HCT116 (cell line): ENCODE measurements at regions not wholly inside any gene's neighbourhood (a gene's known extent, or its start where the extent isn't known, plus 50 kb on each side); places are given as distances from the start of the nearest gene placed in this dataset.

Experiments used
- CEBPB ChIP-seq: IDR thresholded peaks from 2 replicates; pipeline ENCODE4 v1.6.1; 2012; ENCODE audit warnings: low read depth
- EZH2 ChIP-seq: fragments of 200-600 bp; sonication (generic); IDR thresholded peaks from 2 replicates; pipeline ENCODE4 v1.6.1; 2017; ENCODE audit warnings: antibody characterized with exemption, mixed run types
- JUND ChIP-seq: IDR thresholded peaks from 2 replicates; pipeline ENCODE4 v1.6.1; 2012
- POLR2A ChIP-seq: IDR thresholded peaks from 2 replicates; pipeline ENCODE4 v1.7.0; 2011; ENCODE audit warnings: borderline replicate concordance; ENCODE audit not compliant: insufficient read depth, insufficient read length; ENCODE audit errors: extremely low read depth
- ZNF274 ChIP-seq: fragments of 200-500 bp; sonication (Bioruptor generic); IDR thresholded peaks from 2 replicates; pipeline ENCODE4 v1.6.1; 2014; ENCODE audit warnings: mild to moderate bottlenecking, low read depth, low read length, inconsistent platforms
- TF ChIP-seq, protein P1 (sequence below), 3 experiments: fragments of 200-600 bp in 1 of 3; sonication (generic) in 1 of 3; IDR thresholded peaks in 2 of 3; conservative IDR thresholded peaks in 1 of 3; 2 replicates each; pipeline ENCODE4 v1.5.1; 2012 to 2017; ENCODE audit warnings: low read depth in 2 of 3, low read length in 2 of 3, antibody characterized with exemption in 1 of 3, borderline replicate concordance in 1 of 3, control low read depth in 1 of 3, mild to moderate bottlenecking in 1 of 3, mixed read lengths in 1 of 3, mixed run types in 1 of 3, moderate library complexity in 1 of 3; ENCODE audit not compliant: insufficient read depth in 1 of 3
- TF ChIP-seq, protein P2 (sequence below): IDR thresholded peaks from 2 replicates; pipeline ENCODE4 v1.6.1; 2012; ENCODE audit warnings: low read depth

GRCh38 chr13:78177306-78177705, 258.7 kb upstream of the EDNRB start:
- TF ChIP-seq POLR2A (no peak), EZH2 (no peak), ZNF274 (no peak), JUND (no peak), CEBPB (no peak)
- TF ChIP-seq, protein P1, sequence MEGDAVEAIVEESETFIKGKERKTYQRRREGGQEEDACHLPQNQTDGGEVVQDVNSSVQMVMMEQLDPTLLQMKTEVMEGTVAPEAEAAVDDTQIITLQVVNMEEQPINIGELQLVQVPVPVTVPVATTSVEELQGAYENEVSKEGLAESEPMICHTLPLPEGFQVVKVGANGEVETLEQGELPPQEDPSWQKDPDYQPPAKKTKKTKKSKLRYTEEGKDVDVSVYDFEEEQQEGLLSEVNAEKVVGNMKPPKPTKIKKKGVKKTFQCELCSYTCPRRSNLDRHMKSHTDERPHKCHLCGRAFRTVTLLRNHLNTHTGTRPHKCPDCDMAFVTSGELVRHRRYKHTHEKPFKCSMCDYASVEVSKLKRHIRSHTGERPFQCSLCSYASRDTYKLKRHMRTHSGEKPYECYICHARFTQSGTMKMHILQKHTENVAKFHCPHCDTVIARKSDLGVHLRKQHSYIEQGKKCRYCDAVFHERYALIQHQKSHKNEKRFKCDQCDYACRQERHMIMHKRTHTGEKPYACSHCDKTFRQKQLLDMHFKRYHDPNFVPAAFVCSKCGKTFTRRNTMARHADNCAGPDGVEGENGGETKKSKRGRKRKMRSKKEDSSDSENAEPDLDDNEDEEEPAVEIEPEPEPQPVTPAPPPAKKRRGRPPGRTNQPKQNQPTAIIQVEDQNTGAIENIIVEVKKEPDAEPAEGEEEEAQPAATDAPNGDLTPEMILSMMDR (IDR thresholded peaks at IDR 0.05 in 2 of 3, conservative IDR thresholded peaks at IDR 0.05 in 1 of 3; ENCODE audit: borderline replicate concordance in 1 of 3, insufficient read depth in 1 of 3, low read depth in 2 of 3, low read length in 2 of 3): no peak
- TF ChIP-seq, protein P2, sequence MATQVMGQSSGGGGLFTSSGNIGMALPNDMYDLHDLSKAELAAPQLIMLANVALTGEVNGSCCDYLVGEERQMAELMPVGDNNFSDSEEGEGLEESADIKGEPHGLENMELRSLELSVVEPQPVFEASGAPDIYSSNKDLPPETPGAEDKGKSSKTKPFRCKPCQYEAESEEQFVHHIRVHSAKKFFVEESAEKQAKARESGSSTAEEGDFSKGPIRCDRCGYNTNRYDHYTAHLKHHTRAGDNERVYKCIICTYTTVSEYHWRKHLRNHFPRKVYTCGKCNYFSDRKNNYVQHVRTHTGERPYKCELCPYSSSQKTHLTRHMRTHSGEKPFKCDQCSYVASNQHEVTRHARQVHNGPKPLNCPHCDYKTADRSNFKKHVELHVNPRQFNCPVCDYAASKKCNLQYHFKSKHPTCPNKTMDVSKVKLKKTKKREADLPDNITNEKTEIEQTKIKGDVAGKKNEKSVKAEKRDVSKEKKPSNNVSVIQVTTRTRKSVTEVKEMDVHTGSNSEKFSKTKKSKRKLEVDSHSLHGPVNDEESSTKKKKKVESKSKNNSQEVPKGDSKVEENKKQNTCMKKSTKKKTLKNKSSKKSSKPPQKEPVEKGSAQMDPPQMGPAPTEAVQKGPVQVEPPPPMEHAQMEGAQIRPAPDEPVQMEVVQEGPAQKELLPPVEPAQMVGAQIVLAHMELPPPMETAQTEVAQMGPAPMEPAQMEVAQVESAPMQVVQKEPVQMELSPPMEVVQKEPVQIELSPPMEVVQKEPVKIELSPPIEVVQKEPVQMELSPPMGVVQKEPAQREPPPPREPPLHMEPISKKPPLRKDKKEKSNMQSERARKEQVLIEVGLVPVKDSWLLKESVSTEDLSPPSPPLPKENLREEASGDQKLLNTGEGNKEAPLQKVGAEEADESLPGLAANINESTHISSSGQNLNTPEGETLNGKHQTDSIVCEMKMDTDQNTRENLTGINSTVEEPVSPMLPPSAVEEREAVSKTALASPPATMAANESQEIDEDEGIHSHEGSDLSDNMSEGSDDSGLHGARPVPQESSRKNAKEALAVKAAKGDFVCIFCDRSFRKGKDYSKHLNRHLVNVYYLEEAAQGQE: no peak
